ENCODE measurements at regions not wholly inside any gene's neighbourhood (a gene's known extent, or its start where the extent isn't known, plus 50 kb on each side); places are given as distances from the start of the nearest gene placed in this dataset.
"Not testable (repeated sequence)": the region's sequence is repeated elsewhere in the genome, so short reads cannot be mapped to it uniquely, and the experiment has no call there.

DNA sequence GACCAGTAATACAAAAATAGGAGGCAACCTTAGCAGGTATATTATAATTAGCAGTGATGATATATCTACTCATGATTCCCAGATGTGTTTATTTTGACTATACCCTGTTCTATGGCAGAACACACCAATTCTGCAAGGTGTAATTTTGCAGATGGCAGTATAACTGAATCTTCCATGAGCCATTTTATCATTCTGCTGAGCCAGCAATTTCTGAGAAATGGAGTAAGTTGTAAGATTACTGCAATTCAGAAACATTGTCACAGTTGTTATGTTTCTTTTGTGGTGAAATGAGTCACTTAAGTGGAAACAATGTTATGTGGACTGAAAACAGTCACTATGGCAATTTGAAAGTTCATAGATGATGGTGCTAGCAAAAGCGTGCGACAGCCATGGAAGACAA lies 63.7 kb upstream of the RIMS1 start:
- no peak for TF ChIP-seq CTCF (IDR thresholded peaks at IDR 0.05)

GRCh38 chr6:71832110-71832764 lies 54.1 kb upstream of the RIMS1 start:
- H3K4me1 ChIP-seq (ENCODE audit: control insufficient read depth in 1 of 2, insufficient read depth in 1 of 2, low read depth in 1 of 2, low read length in 1 of 2); H3K4me3 ChIP-seq (ENCODE audit: low read depth in 1 of 2, low read length in 1 of 2); H3K9me3 ChIP-seq; H3K27me3 ChIP-seq; H3K27ac ChIP-seq; H3K36me3 ChIP-seq: not testable (repeated sequence)

More for the DNA sequence above, 63.7 kb upstream of the RIMS1 start:
- Histone ChIP-seq H3K36me3 (no peaks in the 10 kb centered on the region), H3K4me3 (ENCODE audit: low read depth in 1 of 2, low read length in 1 of 2) (no peak overlapping the region), H3K4me1 (ENCODE audit: control insufficient read depth in 1 of 2, insufficient read depth in 1 of 2, low read depth in 1 of 2, low read length in 1 of 2) (no peaks in the 10 kb centered on the region), H3K27ac (no peak overlapping the region), H3K27me3 (no peaks in the 10 kb centered on the region), H3K9me3 (no peaks in the 10 kb centered on the region)
